ENCODE measurements at regions not wholly inside any gene's neighbourhood (a gene's known extent, or its start where the extent isn't known, plus 50 kb on each side); places are given as distances from the start of the nearest gene placed in this dataset.

DNA sequence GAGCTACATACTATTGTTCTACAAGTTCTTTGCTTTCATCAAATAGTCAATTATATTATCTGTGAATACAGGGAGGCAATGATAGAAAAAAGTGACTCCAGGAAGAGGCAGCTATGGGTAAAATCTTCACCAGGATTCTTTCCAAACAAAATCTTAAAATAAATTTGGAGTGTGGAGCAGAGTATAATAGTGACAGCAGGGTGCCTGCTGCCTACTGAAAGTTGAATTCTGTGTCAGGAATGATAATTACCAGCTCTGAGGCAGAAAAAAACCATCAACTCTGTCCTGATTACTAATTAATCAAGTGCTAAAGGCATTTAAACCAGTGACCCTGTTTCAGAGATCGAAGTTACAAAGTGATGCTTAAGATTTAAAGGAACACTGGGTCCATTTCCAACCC, 148.0 kb downstream of the DIPK2A start:
- TF ChIP-seq ARNT (IDR thresholded peaks at IDR 0.05) (no peak), BHLHE40 (IDR thresholded peaks at IDR 0.05; ENCODE audit: borderline replicate concordance) (no peak), HDGF (IDR thresholded peaks at IDR 0.05; ENCODE audit: borderline replicate concordance) (no peak), ZNF384 (IDR thresholded peaks at IDR 0.05) (no peak), FOXA1 (IDR thresholded peaks at IDR 0.05) (no peak)
